BJ (cell line): ENCODE measurements at regions not wholly inside any gene's neighbourhood (a gene's known extent, or its start where the extent isn't known, plus 50 kb on each side); places are given as distances from the start of the nearest gene placed in this dataset.

ENCODE experiments used
- CTCF ChIA-PET: fragments of 350-600 bp; formaldehyde crosslinking; extraction: SDS; loops from one replicate; lab custom pipeline; 2021; ENCODE audit warnings: antibody characterized with exemption, inconsistent platforms; lab: Yijun Ruan, JAX
- POLR2A ChIA-PET: fragments of 300-600 bp; sonication (Branson Sonifier 250); formaldehyde crosslinking; extraction: SDS; loops from one replicate; lab custom pipeline; 2021; ENCODE audit warnings: antibody characterized with exemption; lab: Charles Lee
- DNase-seq: peaks from one replicate; pipeline ENCODE4 v3.0.0-alpha.2; 2011; ENCODE audit warnings: low read depth
- H3K27me3 ChIP-seq: 2 replicates; pipeline ENCODE4 v1.6.0; 2011; ENCODE audit warnings: low read length; ENCODE audit not compliant: control insufficient read depth, insufficient read depth
- H3K36me3 ChIP-seq: 2 replicates; pipeline ENCODE4 v1.5.1; 2011; ENCODE audit warnings: low read length; ENCODE audit not compliant: control insufficient read depth, insufficient read depth
- H3K4me3 ChIP-seq: 2 replicates; pipeline ENCODE4 v1.5.1; 2011; ENCODE audit warnings: low read depth, mild to moderate bottlenecking, control low read depth, low read length
- TF ChIP-seq, protein P1 (sequence below): IDR thresholded peaks from 2 replicates; pipeline ENCODE4 v1.5.1; 2011; ENCODE audit warnings: low read depth, mild to moderate bottlenecking, control low read depth, inconsistent platforms, low read length, moderate library complexity; ENCODE audit not compliant: insufficient read depth

- ChIA-PET POLR2A (no interaction called here), CTCF (no interaction called here)
- no peak for DNase-seq
- Histone ChIP-seq H3K36me3 (no peaks in the 10 kb centered on the region), H3K4me3 (no peak overlapping the region), H3K27me3 (no peaks in the 10 kb centered on the region; the same call in 1 of the 2 replicates)
- TF ChIP-seq, protein P1, sequence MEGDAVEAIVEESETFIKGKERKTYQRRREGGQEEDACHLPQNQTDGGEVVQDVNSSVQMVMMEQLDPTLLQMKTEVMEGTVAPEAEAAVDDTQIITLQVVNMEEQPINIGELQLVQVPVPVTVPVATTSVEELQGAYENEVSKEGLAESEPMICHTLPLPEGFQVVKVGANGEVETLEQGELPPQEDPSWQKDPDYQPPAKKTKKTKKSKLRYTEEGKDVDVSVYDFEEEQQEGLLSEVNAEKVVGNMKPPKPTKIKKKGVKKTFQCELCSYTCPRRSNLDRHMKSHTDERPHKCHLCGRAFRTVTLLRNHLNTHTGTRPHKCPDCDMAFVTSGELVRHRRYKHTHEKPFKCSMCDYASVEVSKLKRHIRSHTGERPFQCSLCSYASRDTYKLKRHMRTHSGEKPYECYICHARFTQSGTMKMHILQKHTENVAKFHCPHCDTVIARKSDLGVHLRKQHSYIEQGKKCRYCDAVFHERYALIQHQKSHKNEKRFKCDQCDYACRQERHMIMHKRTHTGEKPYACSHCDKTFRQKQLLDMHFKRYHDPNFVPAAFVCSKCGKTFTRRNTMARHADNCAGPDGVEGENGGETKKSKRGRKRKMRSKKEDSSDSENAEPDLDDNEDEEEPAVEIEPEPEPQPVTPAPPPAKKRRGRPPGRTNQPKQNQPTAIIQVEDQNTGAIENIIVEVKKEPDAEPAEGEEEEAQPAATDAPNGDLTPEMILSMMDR = no peak
These were observed 572.2 kb upstream of the SOX9 start for GRCh38 chr17:71548540-71549190.

GRCh38 chr17:71550675-71551074 is 570.1 kb upstream of the SOX9 start:
- ChIA-PET POLR2A (no interaction called here), CTCF (interaction anchor here (0.7 kb wide), 1 partner anchor 70 kb away, joined by 3 read pairs; no protein-coding TSS in a partner anchor)
- no peak overlapping the region for H3K4me3 ChIP-seq
- no peaks in the 10 kb centered on the region for H3K36me3 ChIP-seq
- TF ChIP-seq, protein P1 = no peak
- no peak for DNase-seq
- no peaks in the 10 kb centered on the region; the same call in 1 of the 2 replicates for H3K27me3 ChIP-seq

DNA sequence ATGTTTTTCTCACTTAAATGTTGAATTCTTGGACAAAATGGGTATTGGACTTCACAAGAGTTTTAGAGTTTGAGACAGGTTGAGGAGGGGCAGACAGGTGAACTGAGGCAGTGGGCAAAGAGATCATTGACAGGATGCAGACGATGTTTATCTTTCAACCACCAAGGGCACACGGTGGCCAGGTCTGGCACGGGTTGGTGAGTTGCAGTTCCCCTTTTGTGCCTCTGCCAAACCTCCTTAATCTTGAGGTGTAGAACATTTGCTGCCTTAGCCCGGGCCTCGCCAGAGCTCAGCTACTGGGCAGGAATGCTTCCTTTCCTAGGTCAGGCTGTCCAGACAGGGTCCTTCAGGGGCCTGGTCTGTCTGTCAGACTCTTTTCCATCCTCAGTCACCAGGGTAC is 567.4 kb upstream of the SOX9 start:
- TF ChIP-seq, protein P1 = no peak
- no peak for DNase-seq
- Histone ChIP-seq H3K4me3 (no peak overlapping the region), H3K36me3 (no peaks in the 10 kb centered on the region), H3K27me3 (no peaks in the 10 kb centered on the region; the same call in 1 of the 2 replicates)
- CTCF ChIA-PET = no interaction called here
- POLR2A ChIA-PET = no interaction called here

- Histone ChIP-seq H3K27me3 (no peaks in the 10 kb centered on the region), H3K36me3 (no peaks in the 10 kb centered on the region), H3K4me3 (no peak overlapping the region)
- TF ChIP-seq, protein P1 = no peak
- no peak for DNase-seq
- CTCF ChIA-PET = no interaction called here
- POLR2A ChIA-PET = no interaction called here
These were observed 561.9 kb upstream of the SOX9 start for GRCh38 chr17:71558901-71559300.

DNA sequence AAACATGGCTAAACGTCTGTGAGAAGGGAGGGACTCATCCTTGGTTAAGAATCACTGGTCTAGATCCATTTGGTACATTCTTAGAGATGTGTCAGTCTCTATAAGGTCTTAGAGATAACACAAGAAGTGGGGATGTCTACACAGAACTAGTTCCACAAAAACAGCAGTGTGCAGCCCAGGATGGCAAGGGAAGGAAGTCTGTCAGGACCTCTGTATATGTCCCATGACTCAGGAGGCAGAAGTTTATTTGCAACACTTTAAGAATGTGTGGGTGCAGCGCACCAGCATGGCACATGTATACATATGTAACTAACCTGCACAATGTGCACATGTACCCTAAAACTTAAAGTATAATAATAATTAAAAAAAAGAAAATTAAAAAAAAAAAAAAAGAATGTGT is 548.5 kb upstream of the SOX9 start:
- ChIA-PET POLR2A (no interaction called here), CTCF (interaction anchor here (0.6 kb wide), 1 partner anchor 36 kb away, joined by 3 read pairs; no protein-coding TSS in a partner anchor)
- no peak for DNase-seq
- H3K27me3 ChIP-seq = no peaks in the 10 kb centered on the region
- no peaks in the 10 kb centered on the region for H3K36me3 ChIP-seq
- H3K4me3 ChIP-seq = no peak overlapping the region
- TF ChIP-seq, protein P1 = no peak
